Liver (tissue), 3 donors: ENCODE measurements at regions not wholly inside any gene's neighbourhood (a gene's known extent, or its start where the extent isn't known, plus 50 kb on each side); places are given as distances from the start of the nearest gene placed in this dataset.

Experiments used
- CTCF ChIP-seq: fragments of 150-350 bp; IDR thresholded peaks from 2 replicates; pipeline ENCODE4 v1.5.1; 2017; ENCODE audit warnings: improper control_type of control experiment, low read depth, low read length; ENCODE audit not compliant: missing input control
- EGR1 ChIP-seq, 2 donors: IDR thresholded peaks; 2 replicates each; pipeline ENCODE4 v1.6.1; 2016 to 2018; ENCODE audit warnings: antibody characterized with exemption in 2 of 2, low read depth in 2 of 2
- FOXA1 ChIP-seq: IDR thresholded peaks from 2 replicates; pipeline ENCODE4 v1.6.1; 2016; ENCODE audit warnings: antibody characterized with exemption
- GABPA ChIP-seq, 2 donors: IDR thresholded peaks in 1 of 2; conservative IDR thresholded peaks in 1 of 2; 2 replicates each; pipeline ENCODE4 v1.6.1; 2016; ENCODE audit warnings: antibody characterized with exemption in 2 of 2, mild to moderate bottlenecking in 1 of 2, moderate library complexity in 1 of 2
- HNF4G ChIP-seq: IDR thresholded peaks from 2 replicates; pipeline ENCODE4 v1.6.1; 2016; ENCODE audit warnings: antibody characterized with exemption
- JUND ChIP-seq, 2 donors: IDR thresholded peaks; 2 replicates each; pipeline ENCODE4 v1.6.1; 2016; ENCODE audit warnings: antibody characterized with exemption in 2 of 2
- RAD21 ChIP-seq, 2 donors: IDR thresholded peaks; 2 replicates each; pipeline ENCODE4 v1.6.1; 2016; ENCODE audit warnings: antibody characterized with exemption in 2 of 2, mild to moderate bottlenecking in 2 of 2
- RXRA ChIP-seq, 2 donors: IDR thresholded peaks; 2 replicates each; pipeline ENCODE4 v1.6.1; 2017 to 2018; ENCODE audit warnings: antibody characterized with exemption in 2 of 2, mild to moderate bottlenecking in 1 of 2
- SP1 ChIP-seq: IDR thresholded peaks from 2 replicates; pipeline ENCODE4 v1.6.1; 2018; ENCODE audit warnings: antibody characterized with exemption, mild to moderate bottlenecking
- TAF1 ChIP-seq: conservative IDR thresholded peaks from 2 replicates; pipeline ENCODE4 v1.6.1; 2016; ENCODE audit warnings: antibody characterized with exemption, mild to moderate bottlenecking
- YY1 ChIP-seq: IDR thresholded peaks from 2 replicates; pipeline ENCODE4 v1.6.1; 2016; ENCODE audit warnings: antibody characterized with exemption, mild to moderate bottlenecking
- ZBTB33 ChIP-seq: IDR thresholded peaks from 2 replicates; pipeline ENCODE4 v1.6.1; 2016; ENCODE audit warnings: antibody characterized with exemption
- TF ChIP-seq, protein P1 (sequence below): IDR thresholded peaks from 2 replicates; pipeline ENCODE4 v1.6.1; 2016; ENCODE audit warnings: antibody characterized with exemption, mild to moderate bottlenecking
- TF ChIP-seq, protein P2 (sequence below): IDR thresholded peaks from 2 replicates; pipeline ENCODE4 v1.6.1; 2016; ENCODE audit warnings: antibody characterized with exemption
- donor health status: healthy.
- donor health status: healthy.

GRCh38 chr20:19022791-19023448 is 189.5 kb upstream of the SLC24A3 start:
- TF ChIP-seq CTCF (no peak), GABPA (IDR thresholded peaks at IDR 0.05 in 1 of 2, conservative IDR thresholded peaks at IDR 0.05 in 1 of 2) (no peak), FOXA1 (no peak), JUND (IDR thresholded peaks at IDR 0.05) (no peak), RXRA (IDR thresholded peaks at IDR 0.05) (no peak), ZBTB33 (no peak), RAD21 (IDR thresholded peaks at IDR 0.05) (no peak), HNF4G (no peak), TAF1 (no peak), SP1 (no peak), EGR1 (IDR thresholded peaks at IDR 0.05; ENCODE audit: low read depth in 2 of 2) (no peak), YY1 (no peak)
- TF ChIP-seq, protein P1, sequence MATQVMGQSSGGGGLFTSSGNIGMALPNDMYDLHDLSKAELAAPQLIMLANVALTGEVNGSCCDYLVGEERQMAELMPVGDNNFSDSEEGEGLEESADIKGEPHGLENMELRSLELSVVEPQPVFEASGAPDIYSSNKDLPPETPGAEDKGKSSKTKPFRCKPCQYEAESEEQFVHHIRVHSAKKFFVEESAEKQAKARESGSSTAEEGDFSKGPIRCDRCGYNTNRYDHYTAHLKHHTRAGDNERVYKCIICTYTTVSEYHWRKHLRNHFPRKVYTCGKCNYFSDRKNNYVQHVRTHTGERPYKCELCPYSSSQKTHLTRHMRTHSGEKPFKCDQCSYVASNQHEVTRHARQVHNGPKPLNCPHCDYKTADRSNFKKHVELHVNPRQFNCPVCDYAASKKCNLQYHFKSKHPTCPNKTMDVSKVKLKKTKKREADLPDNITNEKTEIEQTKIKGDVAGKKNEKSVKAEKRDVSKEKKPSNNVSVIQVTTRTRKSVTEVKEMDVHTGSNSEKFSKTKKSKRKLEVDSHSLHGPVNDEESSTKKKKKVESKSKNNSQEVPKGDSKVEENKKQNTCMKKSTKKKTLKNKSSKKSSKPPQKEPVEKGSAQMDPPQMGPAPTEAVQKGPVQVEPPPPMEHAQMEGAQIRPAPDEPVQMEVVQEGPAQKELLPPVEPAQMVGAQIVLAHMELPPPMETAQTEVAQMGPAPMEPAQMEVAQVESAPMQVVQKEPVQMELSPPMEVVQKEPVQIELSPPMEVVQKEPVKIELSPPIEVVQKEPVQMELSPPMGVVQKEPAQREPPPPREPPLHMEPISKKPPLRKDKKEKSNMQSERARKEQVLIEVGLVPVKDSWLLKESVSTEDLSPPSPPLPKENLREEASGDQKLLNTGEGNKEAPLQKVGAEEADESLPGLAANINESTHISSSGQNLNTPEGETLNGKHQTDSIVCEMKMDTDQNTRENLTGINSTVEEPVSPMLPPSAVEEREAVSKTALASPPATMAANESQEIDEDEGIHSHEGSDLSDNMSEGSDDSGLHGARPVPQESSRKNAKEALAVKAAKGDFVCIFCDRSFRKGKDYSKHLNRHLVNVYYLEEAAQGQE: no peak
- TF ChIP-seq, protein P2, sequence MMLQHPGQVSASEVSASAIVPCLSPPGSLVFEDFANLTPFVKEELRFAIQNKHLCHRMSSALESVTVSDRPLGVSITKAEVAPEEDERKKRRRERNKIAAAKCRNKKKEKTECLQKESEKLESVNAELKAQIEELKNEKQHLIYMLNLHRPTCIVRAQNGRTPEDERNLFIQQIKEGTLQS: no peak
